HG03575 (cell line): ENCODE measurements at regions not wholly inside any gene's neighbourhood (a gene's known extent, or its start where the extent isn't known, plus 50 kb on each side); places are given as distances from the start of the nearest gene placed in this dataset.
"Not testable (repeated sequence)": the region's sequence is repeated elsewhere in the genome, so short reads cannot be mapped to it uniquely, and the experiment has no call there.

Source experiments
- ATAC-seq: cut with Tn5 transposase; IDR thresholded peaks from one replicate; pipeline ENCODE4 v1.9.1; 2021; ENCODE audit not compliant: unreplicated experiment, insufficient number of reproducible peaks, low FRiP score; ENCODE audit errors: extremely low read depth

- no peak for ATAC-seq
These were observed 1339.1 kb downstream of the OLFM4 start for GRCh38 chr13:54367639-54368271.

- ATAC-seq, result no peak
These were observed 1339.8 kb downstream of the OLFM4 start for GRCh38 chr13:54368387-54368786.

GRCh38 chr13:54373211-54373610 is 1344.6 kb downstream of the OLFM4 start:
- no peak for ATAC-seq

GRCh38 chr13:54379461-54379860 is 1350.8 kb downstream of the OLFM4 start:
- ATAC-seq, result no peak

- ATAC-seq, result no peak
These were observed 1355.0 kb downstream of the OLFM4 start for GRCh38 chr13:54383604-54384003.

- ATAC-seq, result no peak
These were observed 1359.0 kb downstream of the OLFM4 start for GRCh38 chr13:54387625-54388024.

- ATAC-seq, result no peak
These were observed 1362.2 kb downstream of the OLFM4 start for GRCh38 chr13:54390841-54391240.

GRCh38 chr13:54394085-54394700 is 1365.6 kb downstream of the OLFM4 start:
- no peak for ATAC-seq

- ATAC-seq, result no peak
These were observed 1366.3 kb downstream of the OLFM4 start for GRCh38 chr13:54394908-54395307.

- no peak for ATAC-seq
These were observed 1373.9 kb downstream of the OLFM4 start for GRCh38 chr13:54402495-54402894.

GRCh38 chr13:54415753-54416366 is 1387.2 kb downstream of the OLFM4 start:
- no peak for ATAC-seq

GRCh38 chr13:54422946-54423345 is 1394.3 kb downstream of the OLFM4 start:
- ATAC-seq, result not testable (repeated sequence)

GRCh38 chr13:54424344-54424743 is 1395.7 kb downstream of the OLFM4 start:
- ATAC-seq, result no peak

GRCh38 chr13:54433493-54434206 is 1405.0 kb downstream of the OLFM4 start:
- ATAC-seq, result no peak

- ATAC-seq, result not testable (repeated sequence)
These were observed 1412.3 kb downstream of the OLFM4 start for GRCh38 chr13:54440853-54441400.

GRCh38 chr13:54445453-54445852 is 1416.8 kb downstream of the OLFM4 start:
- ATAC-seq, result no peak

- no peak for ATAC-seq
These were observed 1417.3 kb downstream of the OLFM4 start for GRCh38 chr13:54445865-54446264.

GRCh38 chr13:54449922-54450321 is 1421.3 kb downstream of the OLFM4 start:
- no peak for ATAC-seq

- ATAC-seq, result no peak
These were observed 1455.6 kb downstream of the OLFM4 start for GRCh38 chr13:54484166-54484565.
